Mesothelial cell of epicardium (in vitro differentiated cells): ENCODE measurements at regions not wholly inside any gene's neighbourhood (a gene's known extent, or its start where the extent isn't known, plus 50 kb on each side); places are given as distances from the start of the nearest gene placed in this dataset.

Experiments used
- DNase-seq, 2 experiments: peaks; one replicate each; pipeline ENCODE4 v3.0.0; 2021; ENCODE audit warnings: low spot score in 2 of 2; ENCODE audit not compliant: unreplicated experiment in 2 of 2
- H3K27ac Mint-ChIP-seq: 2 replicates; pipeline ENCODE4 v1.8.0; 2021; ENCODE audit warnings: mixed read lengths
- H3K27me3 Mint-ChIP-seq: 2 replicates; pipeline ENCODE4 v1.8.0; 2021; ENCODE audit warnings: low read depth, mixed read lengths
- H3K36me3 Mint-ChIP-seq: 2 replicates; pipeline ENCODE4 v1.8.0; 2021; ENCODE audit warnings: mixed read lengths
- H3K4me1 Mint-ChIP-seq: 2 replicates; pipeline ENCODE4 v1.8.0; 2021; ENCODE audit warnings: mixed read lengths
- H3K4me3 Mint-ChIP-seq: 2 replicates; pipeline ENCODE4 v1.8.0; 2021; ENCODE audit warnings: mild to moderate bottlenecking, moderate library complexity, mixed read lengths
- H3K9me3 Mint-ChIP-seq: 2 replicates; pipeline ENCODE4 v1.8.0; 2021; ENCODE audit warnings: mixed read lengths
- CTCF ChIP-seq: fragments of 200-600 bp; sonication (generic); IDR thresholded peaks from one replicate; pipeline ENCODE4 v1.5.0; 2021; ENCODE audit warnings: antibody characterized with exemption; ENCODE audit not compliant: unreplicated experiment

DNA sequence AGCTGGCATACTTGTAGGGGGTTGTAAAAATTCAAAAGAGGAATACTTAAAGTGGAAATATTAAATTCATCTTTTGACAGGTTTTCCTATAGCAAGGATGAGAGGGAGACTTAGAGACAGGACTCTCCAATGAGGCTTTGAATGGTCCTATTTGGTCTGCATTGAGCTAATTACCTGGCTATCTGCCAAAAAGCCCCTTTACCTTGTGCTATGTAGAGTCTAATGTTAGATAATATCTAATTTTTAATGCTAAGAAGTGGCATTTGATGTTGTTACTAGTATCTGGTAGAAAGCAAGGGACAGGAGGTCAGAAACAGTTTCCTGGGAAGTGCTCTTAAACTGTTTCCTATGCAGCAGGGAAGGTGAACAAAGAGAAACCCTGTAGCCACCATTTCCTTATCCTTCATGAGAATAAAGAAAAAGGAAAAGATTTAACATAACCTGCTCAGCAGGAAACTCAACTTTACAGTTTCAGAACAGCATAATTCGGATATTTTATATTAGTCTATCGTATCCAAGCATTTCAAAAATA is 550.0 kb downstream of the SOX5 start:
- Mint-ChIP-seq H3K4me3 (no peak overlapping the region), H3K4me1 (peaks cover 34% of the 10 kb centered on the region), H3K36me3 (no peaks in the 10 kb centered on the region), H3K27ac (peak overlapping the region; percentile 44), H3K9me3 (peaks cover 5% of the 10 kb centered on the region), H3K27me3 (no peaks in the 10 kb centered on the region)
- DNase-seq, result no peak
- no peak for TF ChIP-seq CTCF

- Mint-ChIP-seq H3K4me1 (peaks cover 3% of the 10 kb centered on the region), H3K4me3 (no peak overlapping the region), H3K27me3 (no peaks in the 10 kb centered on the region), H3K9me3 (peaks cover 11% of the 10 kb centered on the region), H3K36me3 (no peaks in the 10 kb centered on the region), H3K27ac (no peak overlapping the region)
- DNase-seq, result no peak
- no peak for TF ChIP-seq CTCF
Measured at GRCh38 chr12:23415180-23415579, 534.3 kb downstream of the SOX5 start.

GRCh38 chr12:23421556-23421955 is 527.9 kb downstream of the SOX5 start:
- Mint-ChIP-seq H3K9me3 (peaks cover 3% of the 10 kb centered on the region), H3K36me3 (no peaks in the 10 kb centered on the region), H3K27me3 (no peaks in the 10 kb centered on the region), H3K27ac (no peak overlapping the region), H3K4me3 (no peak overlapping the region), H3K4me1 (no peaks in the 10 kb centered on the region)
- DNase-seq, result no peak
- TF ChIP-seq CTCF, result no peak

DNA sequence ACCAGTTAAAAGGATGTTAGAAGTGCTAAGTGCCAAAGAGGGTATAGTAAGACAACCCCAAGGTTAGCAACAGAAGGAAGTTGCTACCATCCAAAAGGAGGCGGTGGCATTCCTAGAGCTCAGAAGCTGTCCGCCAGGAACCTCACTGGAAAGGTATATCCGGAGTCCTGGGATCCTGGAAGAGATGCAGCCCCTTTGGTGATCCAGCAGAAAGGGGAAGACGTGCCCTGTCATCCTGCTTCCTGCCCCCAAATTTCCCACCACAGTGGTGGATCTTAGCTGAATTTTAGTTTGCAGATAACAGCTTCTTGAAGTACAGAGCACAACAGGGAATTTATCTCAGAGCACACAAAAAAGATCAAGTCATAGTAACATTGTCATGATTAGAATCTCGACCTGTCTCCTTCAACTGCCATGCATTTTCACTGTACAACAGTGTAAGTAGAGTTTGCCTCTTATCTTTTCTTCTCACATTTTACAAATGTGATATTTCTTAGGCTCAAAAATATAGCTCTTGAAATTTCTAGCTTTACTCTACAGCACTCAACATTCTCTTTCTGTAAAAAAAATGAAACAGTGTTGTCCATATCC is 526.3 kb downstream of the SOX5 start:
- H3K4me3 Mint-ChIP-seq, result no peak overlapping the region
- no peak for DNase-seq
- no peaks in the 10 kb centered on the region for H3K4me1 Mint-ChIP-seq
- no peaks in the 10 kb centered on the region for H3K36me3 Mint-ChIP-seq
- no peaks in the 10 kb centered on the region for H3K27me3 Mint-ChIP-seq
- H3K9me3 Mint-ChIP-seq, result peaks cover 3% of the 10 kb centered on the region
- no peak overlapping the region for H3K27ac Mint-ChIP-seq
- no peak for TF ChIP-seq CTCF

GRCh38 chr12:23423796-23424195 is 525.7 kb downstream of the SOX5 start:
- no peak overlapping the region for H3K4me3 Mint-ChIP-seq
- no peaks in the 10 kb centered on the region for H3K27me3 Mint-ChIP-seq
- H3K36me3 Mint-ChIP-seq, result no peaks in the 10 kb centered on the region
- H3K9me3 Mint-ChIP-seq, result peaks cover 3% of the 10 kb centered on the region
- no peaks in the 10 kb centered on the region for H3K4me1 Mint-ChIP-seq
- no peak for TF ChIP-seq CTCF
- DNase-seq, result no peak
- H3K27ac Mint-ChIP-seq, result no peak overlapping the region

DNA sequence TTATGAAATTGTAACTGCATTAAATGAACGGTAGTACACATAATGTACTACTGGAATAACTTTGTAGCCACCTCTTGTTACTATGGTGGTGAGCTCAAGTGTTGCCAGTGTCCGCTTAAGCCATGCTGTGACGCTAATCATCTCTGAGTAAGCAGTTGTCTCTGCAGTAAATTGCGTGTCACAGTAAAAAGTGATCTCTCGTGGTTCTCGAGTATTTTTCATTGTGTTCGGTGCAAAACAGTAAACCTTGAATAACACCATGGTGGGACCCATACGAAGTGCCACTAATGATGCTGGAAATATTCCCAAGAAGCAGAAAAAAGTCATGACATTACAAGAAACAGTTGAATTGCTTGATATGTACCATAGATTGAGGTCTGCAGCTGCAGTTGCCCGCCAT is 524.8 kb downstream of the SOX5 start:
- no peak overlapping the region for H3K4me3 Mint-ChIP-seq
- no peak for DNase-seq
- H3K27me3 Mint-ChIP-seq, result no peaks in the 10 kb centered on the region
- H3K4me1 Mint-ChIP-seq, result no peaks in the 10 kb centered on the region
- TF ChIP-seq CTCF, result no peak
- no peak overlapping the region for H3K27ac Mint-ChIP-seq
- H3K9me3 Mint-ChIP-seq, result no peaks in the 10 kb centered on the region
- H3K36me3 Mint-ChIP-seq, result no peaks in the 10 kb centered on the region
